ENCODE measurements at regions not wholly inside any gene's neighbourhood (a gene's known extent, or its start where the extent isn't known, plus 50 kb on each side); places are given as distances from the start of the nearest gene placed in this dataset.

DNA sequence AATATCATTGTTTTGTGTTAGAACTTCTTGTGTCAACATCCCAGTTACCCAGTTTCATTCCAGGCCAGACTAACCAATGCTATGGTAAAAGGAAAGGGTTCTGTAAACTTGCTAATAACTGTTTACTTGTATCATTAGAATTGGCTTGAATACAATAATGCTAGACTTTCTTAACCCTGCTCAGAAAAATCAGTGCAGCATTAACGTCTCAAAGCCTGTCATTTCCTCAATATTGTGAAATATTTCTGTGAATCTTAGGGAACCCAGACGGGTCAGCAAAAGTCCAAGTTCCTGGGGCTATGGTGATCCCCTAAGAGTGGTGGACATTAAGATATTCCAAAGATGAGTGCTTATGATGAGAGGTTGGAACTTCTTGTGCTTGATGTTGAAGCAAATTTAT is 541.2 kb upstream of the MAGEB18 start:
- TF ChIP-seq, protein P1, sequence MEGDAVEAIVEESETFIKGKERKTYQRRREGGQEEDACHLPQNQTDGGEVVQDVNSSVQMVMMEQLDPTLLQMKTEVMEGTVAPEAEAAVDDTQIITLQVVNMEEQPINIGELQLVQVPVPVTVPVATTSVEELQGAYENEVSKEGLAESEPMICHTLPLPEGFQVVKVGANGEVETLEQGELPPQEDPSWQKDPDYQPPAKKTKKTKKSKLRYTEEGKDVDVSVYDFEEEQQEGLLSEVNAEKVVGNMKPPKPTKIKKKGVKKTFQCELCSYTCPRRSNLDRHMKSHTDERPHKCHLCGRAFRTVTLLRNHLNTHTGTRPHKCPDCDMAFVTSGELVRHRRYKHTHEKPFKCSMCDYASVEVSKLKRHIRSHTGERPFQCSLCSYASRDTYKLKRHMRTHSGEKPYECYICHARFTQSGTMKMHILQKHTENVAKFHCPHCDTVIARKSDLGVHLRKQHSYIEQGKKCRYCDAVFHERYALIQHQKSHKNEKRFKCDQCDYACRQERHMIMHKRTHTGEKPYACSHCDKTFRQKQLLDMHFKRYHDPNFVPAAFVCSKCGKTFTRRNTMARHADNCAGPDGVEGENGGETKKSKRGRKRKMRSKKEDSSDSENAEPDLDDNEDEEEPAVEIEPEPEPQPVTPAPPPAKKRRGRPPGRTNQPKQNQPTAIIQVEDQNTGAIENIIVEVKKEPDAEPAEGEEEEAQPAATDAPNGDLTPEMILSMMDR (IDR thresholded peaks at IDR 0.05; ENCODE audit: poor library complexity, severe bottlenecking) = no peak
- TF ChIP-seq, protein P2, sequence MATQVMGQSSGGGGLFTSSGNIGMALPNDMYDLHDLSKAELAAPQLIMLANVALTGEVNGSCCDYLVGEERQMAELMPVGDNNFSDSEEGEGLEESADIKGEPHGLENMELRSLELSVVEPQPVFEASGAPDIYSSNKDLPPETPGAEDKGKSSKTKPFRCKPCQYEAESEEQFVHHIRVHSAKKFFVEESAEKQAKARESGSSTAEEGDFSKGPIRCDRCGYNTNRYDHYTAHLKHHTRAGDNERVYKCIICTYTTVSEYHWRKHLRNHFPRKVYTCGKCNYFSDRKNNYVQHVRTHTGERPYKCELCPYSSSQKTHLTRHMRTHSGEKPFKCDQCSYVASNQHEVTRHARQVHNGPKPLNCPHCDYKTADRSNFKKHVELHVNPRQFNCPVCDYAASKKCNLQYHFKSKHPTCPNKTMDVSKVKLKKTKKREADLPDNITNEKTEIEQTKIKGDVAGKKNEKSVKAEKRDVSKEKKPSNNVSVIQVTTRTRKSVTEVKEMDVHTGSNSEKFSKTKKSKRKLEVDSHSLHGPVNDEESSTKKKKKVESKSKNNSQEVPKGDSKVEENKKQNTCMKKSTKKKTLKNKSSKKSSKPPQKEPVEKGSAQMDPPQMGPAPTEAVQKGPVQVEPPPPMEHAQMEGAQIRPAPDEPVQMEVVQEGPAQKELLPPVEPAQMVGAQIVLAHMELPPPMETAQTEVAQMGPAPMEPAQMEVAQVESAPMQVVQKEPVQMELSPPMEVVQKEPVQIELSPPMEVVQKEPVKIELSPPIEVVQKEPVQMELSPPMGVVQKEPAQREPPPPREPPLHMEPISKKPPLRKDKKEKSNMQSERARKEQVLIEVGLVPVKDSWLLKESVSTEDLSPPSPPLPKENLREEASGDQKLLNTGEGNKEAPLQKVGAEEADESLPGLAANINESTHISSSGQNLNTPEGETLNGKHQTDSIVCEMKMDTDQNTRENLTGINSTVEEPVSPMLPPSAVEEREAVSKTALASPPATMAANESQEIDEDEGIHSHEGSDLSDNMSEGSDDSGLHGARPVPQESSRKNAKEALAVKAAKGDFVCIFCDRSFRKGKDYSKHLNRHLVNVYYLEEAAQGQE (IDR thresholded peaks at IDR 0.05; ENCODE audit: borderline replicate concordance) = no peak
- TF ChIP-seq EZH2 (IDR thresholded peaks at IDR 0.05; ENCODE audit: borderline replicate concordance, insufficient read depth, low read length, poor library complexity, severe bottlenecking) (no peak), RAD21 (conservative IDR thresholded peaks at IDR 0.05) (no peak)

All from neural cell (in vitro differentiated cells).